ENCODE measurements at regions not wholly inside any gene's neighbourhood (a gene's known extent, or its start where the extent isn't known, plus 50 kb on each side); places are given as distances from the start of the nearest gene placed in this dataset.

GRCh38 chr1:234675572-234675971 lies 65.6 kb upstream of the IRF2BP2 start:
- DNase-seq (ENCODE audit: insufficient read length, low spot score) (no peak), FAIRE-seq (peak; percentile 80)
- TF ChIP-seq POLR2AphosphoS5 (IDR thresholded peaks at IDR 0.05; ENCODE audit: low read depth, low read length) (no peak), PAX5 (IDR thresholded peaks at IDR 0.05; ENCODE audit: insufficient read depth, low read length, severe bottlenecking) (no peak), POLR2A (IDR thresholded peaks at IDR 0.05; ENCODE audit: low read depth, low read length) (no peak), POU2F2 (IDR thresholded peaks at IDR 0.05; ENCODE audit: low read depth, low read length) (no peak), TAF1 (IDR thresholded peaks at IDR 0.05; ENCODE audit: low read depth, low read length) (no peak), SPI1 (IDR thresholded peaks at IDR 0.05; ENCODE audit: low read depth, low read length) (no peak)

- no peak for FAIRE-seq
- no peak for TF ChIP-seq TAF1 (IDR thresholded peaks at IDR 0.05; ENCODE audit: low read depth, low read length)
- no peak for TF ChIP-seq POU2F2 (IDR thresholded peaks at IDR 0.05; ENCODE audit: low read depth, low read length)
- TF ChIP-seq POLR2AphosphoS5 (IDR thresholded peaks at IDR 0.05; ENCODE audit: low read depth, low read length): no peak; the same call in 1 of the 2 replicates
- TF ChIP-seq SPI1 (IDR thresholded peaks at IDR 0.05; ENCODE audit: low read depth, low read length): no peak
- no peak for TF ChIP-seq PAX5 (IDR thresholded peaks at IDR 0.05; ENCODE audit: insufficient read depth, low read length, severe bottlenecking)
- TF ChIP-seq POLR2A (IDR thresholded peaks at IDR 0.05; ENCODE audit: low read depth, low read length): no peak
- DNase-seq (ENCODE audit: insufficient read length, low spot score): no peak
Observed at GRCh38 chr1:234675006-234675405, 65.0 kb upstream of the IRF2BP2 start.

- FAIRE-seq (no peak), DNase-seq (ENCODE audit: insufficient read length, low spot score) (no peak)
- no peak for TF ChIP-seq POU2F2 (IDR thresholded peaks at IDR 0.05; ENCODE audit: low read depth, low read length)
- TF ChIP-seq POLR2AphosphoS5 (IDR thresholded peaks at IDR 0.05; ENCODE audit: low read depth, low read length): no peak
Observed at GRCh38 chr1:234674218-234674815, 64.3 kb upstream of the IRF2BP2 start.

- TF ChIP-seq POU2F2 (IDR thresholded peaks at IDR 0.05; ENCODE audit: low read depth, low read length): 0 out of 2 replicates have a peak, but pooled peaks have one; percentile 21
- TF ChIP-seq TAF1 (IDR thresholded peaks at IDR 0.05; ENCODE audit: low read depth, low read length): no peak
- FAIRE-seq (no peak), DNase-seq (ENCODE audit: insufficient read length, low spot score) (no peak)
Observed at GRCh38 chr1:234672349-234673135, 62.6 kb upstream of the IRF2BP2 start.

GRCh38 chr1:234670967-234671626 lies 61.1 kb upstream of the IRF2BP2 start:
- FAIRE-seq (peak; percentile 79), DNase-seq (ENCODE audit: insufficient read length, low spot score) (no peak)
- TF ChIP-seq SPI1 (IDR thresholded peaks at IDR 0.05; ENCODE audit: low read depth, low read length) (no peak), PAX5 (IDR thresholded peaks at IDR 0.05; ENCODE audit: insufficient read depth, low read length, severe bottlenecking) (no peak)

- DNase-seq (ENCODE audit: insufficient read length, low spot score) (no peak), FAIRE-seq (no peak)
- no peak for TF ChIP-seq PAX5 (IDR thresholded peaks at IDR 0.05; ENCODE audit: insufficient read depth, low read length, severe bottlenecking)
- TF ChIP-seq POU2F2 (IDR thresholded peaks at IDR 0.05; ENCODE audit: low read depth, low read length): no peak
- TF ChIP-seq TAF1 (IDR thresholded peaks at IDR 0.05; ENCODE audit: low read depth, low read length): no peak
Observed at GRCh38 chr1:234669499-234669898, 59.5 kb upstream of the IRF2BP2 start.

GRCh38 chr1:234668577-234668955 lies 58.6 kb upstream of the IRF2BP2 start:
- DNase-seq (ENCODE audit: insufficient read length, low spot score) (no peak), FAIRE-seq (no peak)
- TF ChIP-seq SPI1 (IDR thresholded peaks at IDR 0.05; ENCODE audit: low read depth, low read length) (no peak), TAF1 (IDR thresholded peaks at IDR 0.05; ENCODE audit: low read depth, low read length) (no peak), PAX5 (IDR thresholded peaks at IDR 0.05; ENCODE audit: insufficient read depth, low read length, severe bottlenecking) (no peak), POLR2AphosphoS5 (IDR thresholded peaks at IDR 0.05; ENCODE audit: low read depth, low read length) (no peak), POLR2A (IDR thresholded peaks at IDR 0.05; ENCODE audit: low read depth, low read length) (no peak), POU2F2 (IDR thresholded peaks at IDR 0.05; ENCODE audit: low read depth, low read length) (no peak)

- DNase-seq (ENCODE audit: insufficient read length, low spot score) (no peak), FAIRE-seq (no peak)
- TF ChIP-seq PAX5 (IDR thresholded peaks at IDR 0.05; ENCODE audit: insufficient read depth, low read length, severe bottlenecking): no peak
- no peak for TF ChIP-seq POU2F2 (IDR thresholded peaks at IDR 0.05; ENCODE audit: low read depth, low read length)
- no peak for TF ChIP-seq POLR2A (IDR thresholded peaks at IDR 0.05; ENCODE audit: low read depth, low read length)
- no peak for TF ChIP-seq SPI1 (IDR thresholded peaks at IDR 0.05; ENCODE audit: low read depth, low read length)
Observed at GRCh38 chr1:234667600-234668576, 57.9 kb upstream of the IRF2BP2 start.

- DNase-seq (ENCODE audit: insufficient read length, low spot score) (no peak), FAIRE-seq (no peak)
- TF ChIP-seq SPI1 (IDR thresholded peaks at IDR 0.05; ENCODE audit: low read depth, low read length) (no peak), PAX5 (IDR thresholded peaks at IDR 0.05; ENCODE audit: insufficient read depth, low read length, severe bottlenecking) (no peak), POLR2A (IDR thresholded peaks at IDR 0.05; ENCODE audit: low read depth, low read length) (no peak), POU2F2 (IDR thresholded peaks at IDR 0.05; ENCODE audit: low read depth, low read length) (no peak), POLR2AphosphoS5 (IDR thresholded peaks at IDR 0.05; ENCODE audit: low read depth, low read length) (no peak), TAF1 (IDR thresholded peaks at IDR 0.05; ENCODE audit: low read depth, low read length) (no peak)
Observed at GRCh38 chr1:234666761-234667160, 56.8 kb upstream of the IRF2BP2 start.
